ENCODE measurements at regions not wholly inside any gene's neighbourhood (a gene's known extent, or its start where the extent isn't known, plus 50 kb on each side); places are given as distances from the start of the nearest gene placed in this dataset.

DNA sequence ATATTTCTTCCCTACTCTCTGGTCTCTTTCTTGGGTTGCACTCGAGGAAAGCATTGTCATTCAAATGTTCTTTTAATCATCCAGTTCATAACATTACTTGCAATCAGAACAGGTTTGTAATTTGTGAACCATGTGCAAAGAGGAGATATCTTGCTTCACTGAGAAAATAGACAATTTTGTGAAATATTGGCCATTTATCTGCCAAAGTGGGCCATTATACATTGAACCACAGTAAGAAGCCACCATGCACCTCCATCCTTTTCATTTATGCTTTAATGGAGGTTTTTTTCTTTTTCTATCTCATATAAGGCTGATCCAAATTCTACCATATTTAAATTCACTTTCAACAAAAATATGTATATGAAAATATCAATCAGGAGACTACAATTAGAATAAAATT lies 335.3 kb upstream of the AADAT start:
- no peak overlapping the region for H3K27ac ChIP-seq (ENCODE audit: low read depth in 1 of 2, low read length in 1 of 2)
- no peak overlapping the region for H3K4me3 ChIP-seq
- no peak overlapping the region for H3K9ac ChIP-seq (ENCODE audit: insufficient read depth in 1 of 2, low read length in 2 of 2)
- no peak for TF ChIP-seq CTCF (IDR thresholded peaks at IDR 0.05; ENCODE audit: control extremely low read depth, extremely low read depth)
- ATAC-seq (ENCODE audit: insufficient read depth, low FRiP score) (no peak), DNase-seq (no peak)
- no peaks in the 10 kb centered on the region for H3K9me3 ChIP-seq (ENCODE audit: control insufficient read depth in 4 of 4, insufficient read depth in 3 of 4, low read length in 3 of 4)
- no peaks in the 10 kb centered on the region for H3K4me1 ChIP-seq (ENCODE audit: control insufficient read depth in 5 of 5, insufficient read depth in 5 of 5, low read length in 5 of 5)
- no peaks in the 10 kb centered on the region for H3K36me3 ChIP-seq (ENCODE audit: control insufficient read depth in 4 of 4, insufficient read depth in 4 of 4, low read length in 4 of 4)
- no peaks in the 10 kb centered on the region for H3K27me3 ChIP-seq (ENCODE audit: control insufficient read depth in 3 of 3, insufficient read depth in 3 of 3, low read length in 2 of 3)
- WGBS, 2 donors, result 72 to 89% methylated on average over 1 of the region's 1 CpG

GRCh38 chr4:170423137-170423536 lies 333.4 kb upstream of the AADAT start:
- H3K27me3 ChIP-seq (ENCODE audit: control insufficient read depth in 3 of 3, insufficient read depth in 3 of 3, low read length in 2 of 3), result no peaks in the 10 kb centered on the region
- H3K27ac ChIP-seq (ENCODE audit: low read depth in 1 of 2, low read length in 1 of 2), result no peak overlapping the region
- no peaks in the 10 kb centered on the region for H3K36me3 ChIP-seq (ENCODE audit: control insufficient read depth in 4 of 4, insufficient read depth in 4 of 4, low read length in 4 of 4)
- ATAC-seq (ENCODE audit: insufficient read depth, low FRiP score) (no peak), DNase-seq (no peak)
- no peak overlapping the region for H3K9ac ChIP-seq (ENCODE audit: insufficient read depth in 1 of 2, low read length in 2 of 2)
- no peaks in the 10 kb centered on the region for H3K4me1 ChIP-seq (ENCODE audit: control insufficient read depth in 5 of 5, insufficient read depth in 5 of 5, low read length in 5 of 5)
- no peaks in the 10 kb centered on the region for H3K9me3 ChIP-seq (ENCODE audit: control insufficient read depth in 4 of 4, insufficient read depth in 3 of 4, low read length in 3 of 4)
- WGBS, 2 donors, result 64 to 74% methylated on average over 1 of the region's 1 CpG
- H3K4me3 ChIP-seq, result no peak overlapping the region
- TF ChIP-seq CTCF (IDR thresholded peaks at IDR 0.05; ENCODE audit: control extremely low read depth, extremely low read depth), result no peak

DNA sequence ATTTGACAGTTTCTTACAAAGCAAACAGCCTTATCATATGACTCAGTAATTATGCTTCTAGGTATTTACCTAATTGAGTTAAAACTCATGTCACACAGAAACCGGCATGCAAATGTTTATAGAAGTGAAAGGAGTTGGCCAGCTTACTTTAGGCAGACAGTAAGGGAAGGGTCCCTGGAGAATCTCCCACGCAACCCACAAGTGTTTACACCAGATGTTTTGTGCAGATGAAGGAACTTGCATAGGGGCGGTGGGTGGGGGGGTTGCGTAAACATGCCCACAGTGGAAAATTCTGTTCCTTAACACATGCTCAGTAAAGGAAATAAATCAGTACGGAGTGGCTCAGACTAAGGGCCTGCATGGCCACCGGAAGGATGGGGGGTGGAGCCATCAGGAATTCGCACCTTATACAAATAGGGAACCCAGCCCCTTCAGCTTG lies 330.5 kb upstream of the AADAT start:
- no peak for DNase-seq
- Histone ChIP-seq H3K27me3 (ENCODE audit: control insufficient read depth in 3 of 3, insufficient read depth in 3 of 3, low read length in 2 of 3) (no peaks in the 10 kb centered on the region), H3K9me3 (ENCODE audit: control insufficient read depth in 4 of 4, insufficient read depth in 3 of 4, low read length in 3 of 4) (no peaks in the 10 kb centered on the region), H3K27ac (ENCODE audit: low read depth in 1 of 2, low read length in 1 of 2) (no peak overlapping the region), H3K9ac (ENCODE audit: insufficient read depth in 1 of 2, low read length in 2 of 2) (no peak overlapping the region), H3K36me3 (ENCODE audit: control insufficient read depth in 4 of 4, insufficient read depth in 4 of 4, low read length in 4 of 4) (no peaks in the 10 kb centered on the region), H3K4me1 (ENCODE audit: control insufficient read depth in 5 of 5, insufficient read depth in 5 of 5, low read length in 5 of 5) (no peaks in the 10 kb centered on the region), H3K4me3 (no peak overlapping the region)
- WGBS, 2 donors, result 73 to 78% methylated on average over 7 of the region's 7 CpGs
- no peak for TF ChIP-seq CTCF (IDR thresholded peaks at IDR 0.05; ENCODE audit: control extremely low read depth, extremely low read depth)
- no peak for ATAC-seq (ENCODE audit: insufficient read depth, low FRiP score)

DNA sequence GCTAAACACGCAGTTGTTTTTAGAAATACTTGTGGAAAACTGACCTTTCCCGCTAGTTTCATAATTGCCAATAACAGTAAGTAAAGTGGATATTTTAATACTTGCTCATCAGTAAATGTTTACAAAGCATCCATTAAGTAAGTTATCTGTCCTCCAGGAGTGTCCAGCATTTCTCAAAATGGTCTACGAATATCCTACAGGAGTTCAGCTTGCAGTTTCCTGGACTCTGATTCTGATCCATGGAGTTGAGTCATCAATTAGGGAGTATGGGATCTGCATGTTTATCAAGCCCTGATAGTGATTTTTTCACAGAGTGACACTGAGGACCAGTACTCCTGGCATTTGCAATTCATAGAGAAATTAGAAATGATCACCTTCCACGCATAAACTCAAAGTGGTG lies 325.2 kb upstream of the AADAT start:
- DNase-seq, result no peak
- TF ChIP-seq CTCF (IDR thresholded peaks at IDR 0.05; ENCODE audit: control extremely low read depth, extremely low read depth), result no peak
- H3K9ac ChIP-seq (ENCODE audit: insufficient read depth in 1 of 2, low read length in 2 of 2), result no peak overlapping the region
- H3K27me3 ChIP-seq (ENCODE audit: control insufficient read depth in 3 of 3, insufficient read depth in 3 of 3, low read length in 2 of 3), result no peaks in the 10 kb centered on the region
- H3K4me3 ChIP-seq, result no peak overlapping the region
- WGBS, 2 donors, result 84 to 85% methylated on average over 4 of the region's 4 CpGs
- H3K4me1 ChIP-seq (ENCODE audit: control insufficient read depth in 5 of 5, insufficient read depth in 5 of 5, low read length in 5 of 5), result no peaks in the 10 kb centered on the region
- no peak overlapping the region for H3K27ac ChIP-seq (ENCODE audit: low read depth in 1 of 2, low read length in 1 of 2)
- no peaks in the 10 kb centered on the region for H3K9me3 ChIP-seq (ENCODE audit: control insufficient read depth in 4 of 4, insufficient read depth in 3 of 4, low read length in 3 of 4)
- no peaks in the 10 kb centered on the region for H3K36me3 ChIP-seq (ENCODE audit: control insufficient read depth in 4 of 4, insufficient read depth in 4 of 4, low read length in 4 of 4)
- no peak for ATAC-seq (ENCODE audit: insufficient read depth, low FRiP score)
